Forelimb muscle (tissue), 1 donor: ENCODE measurements at regions not wholly inside any gene's neighbourhood (a gene's known extent, or its start where the extent isn't known, plus 50 kb on each side); places are given as distances from the start of the nearest gene placed in this dataset.

Source experiments
- DNase-seq: peaks from one replicate; pipeline ENCODE4 v3.0.0-alpha.2; 2013; ENCODE audit warnings: low read depth

GRCh38 chr17:34712481-34713195 lies 133.3 kb downstream of the TMEM132E start:
- no peak for DNase-seq

GRCh38 chr17:34711646-34712045 lies 132.3 kb downstream of the TMEM132E start:
- no peak for DNase-seq

GRCh38 chr17:34710226-34710625 lies 130.8 kb downstream of the TMEM132E start:
- DNase-seq: no peak

GRCh38 chr17:34709158-34709754 lies 129.9 kb downstream of the TMEM132E start:
- DNase-seq: no peak

- DNase-seq: no peak
Observed at GRCh38 chr17:34706029-34706428, 126.6 kb downstream of the TMEM132E start.

- no peak for DNase-seq
Observed at GRCh38 chr17:34703533-34703932, 124.2 kb downstream of the TMEM132E start.

GRCh38 chr17:34699181-34699580 lies 119.8 kb downstream of the TMEM132E start:
- no peak for DNase-seq

GRCh38 chr17:34692920-34693319 lies 113.5 kb downstream of the TMEM132E start:
- no peak for DNase-seq
